ENCODE measurements at regions not wholly inside any gene's neighbourhood (a gene's known extent, or its start where the extent isn't known, plus 50 kb on each side); places are given as distances from the start of the nearest gene placed in this dataset.

GRCh38 chr13:37319031-37319443 lies 213.6 kb upstream of the CSNK1A1L start:
- TF ChIP-seq, protein P1, sequence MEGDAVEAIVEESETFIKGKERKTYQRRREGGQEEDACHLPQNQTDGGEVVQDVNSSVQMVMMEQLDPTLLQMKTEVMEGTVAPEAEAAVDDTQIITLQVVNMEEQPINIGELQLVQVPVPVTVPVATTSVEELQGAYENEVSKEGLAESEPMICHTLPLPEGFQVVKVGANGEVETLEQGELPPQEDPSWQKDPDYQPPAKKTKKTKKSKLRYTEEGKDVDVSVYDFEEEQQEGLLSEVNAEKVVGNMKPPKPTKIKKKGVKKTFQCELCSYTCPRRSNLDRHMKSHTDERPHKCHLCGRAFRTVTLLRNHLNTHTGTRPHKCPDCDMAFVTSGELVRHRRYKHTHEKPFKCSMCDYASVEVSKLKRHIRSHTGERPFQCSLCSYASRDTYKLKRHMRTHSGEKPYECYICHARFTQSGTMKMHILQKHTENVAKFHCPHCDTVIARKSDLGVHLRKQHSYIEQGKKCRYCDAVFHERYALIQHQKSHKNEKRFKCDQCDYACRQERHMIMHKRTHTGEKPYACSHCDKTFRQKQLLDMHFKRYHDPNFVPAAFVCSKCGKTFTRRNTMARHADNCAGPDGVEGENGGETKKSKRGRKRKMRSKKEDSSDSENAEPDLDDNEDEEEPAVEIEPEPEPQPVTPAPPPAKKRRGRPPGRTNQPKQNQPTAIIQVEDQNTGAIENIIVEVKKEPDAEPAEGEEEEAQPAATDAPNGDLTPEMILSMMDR (IDR thresholded peaks at IDR 0.05) = no peak
- Histone ChIP-seq H3K9me3 (peaks cover 0 to 11% of the 10 kb centered on the region in 2 donors), H3K27me3 (no peaks in the 10 kb centered on the region), H3K4me3 (no peak overlapping the region), H3K27ac (no peak overlapping the region), H3K36me3 (no peaks in the 10 kb centered on the region), H3K4me1 (no peaks in the 10 kb centered on the region)
- no peak for DNase-seq (ENCODE audit: low spot score in 2 of 2)
- intact Hi-C loops (cut with DNase I) = no loop called here

- intact Hi-C loops (cut with DNase I) = no loop called here
- Histone ChIP-seq H3K4me1 (no peaks in the 10 kb centered on the region), H3K27me3 (no peaks in the 10 kb centered on the region), H3K9me3 (peaks cover 0 to 11% of the 10 kb centered on the region in 2 donors), H3K4me3 (no peak overlapping the region), H3K27ac (no peak overlapping the region), H3K36me3 (no peaks in the 10 kb centered on the region)
- TF ChIP-seq, protein P1 (IDR thresholded peaks at IDR 0.05) = no peak
- DNase-seq (ENCODE audit: low spot score in 2 of 2) = no peak
Observed at GRCh38 chr13:37316935-37317334, 211.5 kb upstream of the CSNK1A1L start.

- H3K4me1 ChIP-seq = no peaks in the 10 kb centered on the region
- H3K36me3 ChIP-seq = no peaks in the 10 kb centered on the region
- no peak overlapping the region for H3K4me3 ChIP-seq
- TF ChIP-seq, protein P1 (IDR thresholded peaks at IDR 0.05) = no peak
- H3K27ac ChIP-seq = no peak overlapping the region
- no peaks in the 10 kb centered on the region for H3K9me3 ChIP-seq
- intact Hi-C loops (cut with DNase I) = no loop called here
- no peak for DNase-seq (ENCODE audit: low spot score in 2 of 2)
- no peaks in the 10 kb centered on the region for H3K27me3 ChIP-seq
Observed at GRCh38 chr13:37313372-37313771, 207.9 kb upstream of the CSNK1A1L start.

DNA sequence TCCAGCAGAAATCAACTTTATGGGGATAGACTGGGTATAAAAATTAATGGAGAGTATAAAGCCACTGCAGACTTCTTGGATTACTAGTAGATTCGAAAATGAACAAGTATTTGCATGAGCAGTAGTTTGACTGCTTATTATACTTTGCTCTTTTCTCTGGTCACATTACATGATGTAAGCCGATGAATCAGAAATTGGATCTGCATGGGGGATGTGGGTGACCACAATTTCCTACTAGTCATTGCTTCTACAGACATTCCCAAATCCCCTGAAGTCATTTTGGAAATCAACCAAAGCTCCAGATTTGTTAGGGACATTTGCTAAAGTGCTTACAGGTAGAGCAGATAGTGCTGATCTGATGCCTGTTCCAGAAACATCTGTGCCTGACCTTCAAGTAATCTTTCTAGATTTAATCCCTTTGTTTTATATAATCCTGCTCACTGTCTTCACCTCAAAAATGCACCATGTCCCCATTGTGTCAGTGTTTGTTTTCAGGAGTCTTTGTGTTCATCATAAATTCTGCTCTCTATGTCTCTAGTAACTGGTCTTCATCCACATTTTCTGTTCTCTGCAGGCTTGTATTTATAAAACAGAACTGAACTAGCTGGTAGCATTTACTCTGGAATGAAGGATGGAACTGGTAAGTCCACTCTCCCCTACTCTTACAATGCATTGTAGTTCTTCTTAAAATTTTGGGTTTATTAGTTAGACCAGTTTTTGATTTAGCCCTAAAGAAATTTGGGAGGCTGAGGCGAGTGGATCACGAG lies 201.5 kb upstream of the CSNK1A1L start:
- H3K27me3 ChIP-seq = no peaks in the 10 kb centered on the region
- H3K27ac ChIP-seq = no peak overlapping the region
- no peaks in the 10 kb centered on the region for H3K36me3 ChIP-seq
- TF ChIP-seq, protein P1 (IDR thresholded peaks at IDR 0.05) = no peak
- no peak overlapping the region for H3K4me3 ChIP-seq
- DNase-seq (ENCODE audit: low spot score in 2 of 2) = no peak
- no peaks in the 10 kb centered on the region for H3K4me1 ChIP-seq
- intact Hi-C loops (cut with DNase I) = no loop called here
- no peaks in the 10 kb centered on the region for H3K9me3 ChIP-seq

DNA sequence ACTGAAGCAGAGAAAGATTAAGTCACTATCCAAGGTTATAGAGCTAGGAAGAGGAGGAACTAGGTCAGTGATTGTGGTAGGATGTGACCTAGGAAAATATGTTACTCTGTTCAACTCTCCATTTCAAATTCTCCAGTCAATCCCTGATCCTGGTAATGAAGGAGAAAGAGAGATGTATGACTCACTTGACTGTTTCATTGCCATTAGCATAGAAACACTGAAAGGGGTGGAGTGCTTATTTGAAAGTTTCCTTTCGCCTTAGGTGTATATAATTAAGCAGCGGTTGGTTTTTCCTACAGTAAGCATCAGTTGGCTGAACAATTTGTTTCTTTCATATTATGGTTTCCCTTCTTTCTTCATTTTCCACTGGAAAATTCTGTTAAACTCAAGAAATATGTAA lies 198.1 kb upstream of the CSNK1A1L start:
- no peaks in the 10 kb centered on the region for H3K4me1 ChIP-seq
- no peaks in the 10 kb centered on the region for H3K27me3 ChIP-seq
- no peak for DNase-seq (ENCODE audit: low spot score in 2 of 2)
- no peak overlapping the region for H3K4me3 ChIP-seq
- H3K9me3 ChIP-seq = no peaks in the 10 kb centered on the region
- TF ChIP-seq, protein P1 (IDR thresholded peaks at IDR 0.05) = no peak
- intact Hi-C loops (cut with DNase I) = no loop called here
- no peaks in the 10 kb centered on the region for H3K36me3 ChIP-seq
- H3K27ac ChIP-seq = no peak overlapping the region

All from ascending aorta (tissue), 2 donors.